Right lobe of liver (tissue), 6 donors: ENCODE measurements at regions not wholly inside any gene's neighbourhood (a gene's known extent, or its start where the extent isn't known, plus 50 kb on each side); places are given as distances from the start of the nearest gene placed in this dataset.

Experiments
- ATAC-seq, 4 donors: fragments of 200-7000 bp; cut with Tn5 transposase; one replicate each; pipeline ENCODE4 v1.9.1; 2020; ENCODE audit warnings: mild to moderate bottlenecking in 4 of 4, moderate library complexity in 4 of 4
- DNase-seq, 3 donors: peaks; one replicate each; pipeline ENCODE4 v3.0.0-alpha.2; 2020
- H3K27ac ChIP-seq, 3 donors: fragments of 200-600 bp; one replicate each; pipeline ENCODE4 v1.8.0; 2022
- H3K27me3 ChIP-seq, 2 donors: fragments of 200-600 bp; one replicate each; pipeline ENCODE4 v1.8.0; 2022
- H3K36me3 ChIP-seq, 4 donors: fragments of 200-600 bp; sonication (generic) in 1 of 4; one replicate each; pipeline versions ENCODE4 v1.5.1 to v1.8.0; 2017 to 2022; ENCODE audit warnings: control low read depth in 1 of 4
- H3K4me1 ChIP-seq, 4 donors: fragments of 200-600 bp; sonication (generic) in 1 of 4; one replicate each; pipeline versions ENCODE4 v1.5.1 to v1.8.0; 2017 to 2022; ENCODE audit warnings: control low read depth in 1 of 4
- H3K4me3 ChIP-seq, 3 donors: fragments of 200-600 bp; one replicate each; pipeline ENCODE4 v1.8.0; 2022
- H3K9me3 ChIP-seq, 4 donors: fragments of 200-600 bp; sonication (generic) in 1 of 4; one replicate each; pipeline versions ENCODE4 v1.5.1 to v1.8.0; 2017 to 2022; ENCODE audit warnings: control low read depth in 1 of 4
- POLR2A ChIP-seq: fragments of 450-650 bp; IDR thresholded peaks from one replicate; pipeline ENCODE4 v1.6.1; 2017; ENCODE audit warnings: antibody characterized with exemption, mild to moderate bottlenecking
- WGBS: methylation state at CpG from one replicate; pipeline ENCODE4 v1.1.6; 2018; ENCODE audit warnings: low coverage, low lambda C conversion rate; ENCODE audit not compliant: insufficient coverage; ENCODE audit errors: missing lambda C conversion rate; 5-methylcytosine and 5-hydroxymethylcytosine counted together
- intact Hi-C, 2 donors: fragments of 100-400 bp; cut with DNase I; formaldehyde crosslinking; loops; one replicate each; pipeline versions ENCODE4 v1.11.2 to v1.14.1; 2022
- TF ChIP-seq, protein P1 (sequence below), 4 donors: fragments of 200-600 bp in 3 of 4; fragments of 450-650 bp in 1 of 4; IDR thresholded peaks; one replicate each; pipeline versions ENCODE4 v1.5.1 to v1.8.0; 2016 to 2022; ENCODE audit warnings: antibody characterized with exemption in 4 of 4, mild to moderate bottlenecking in 2 of 4
- donor health status: DM: no; HTN: yes; CAD: no.
- donor health status: DM: no; HTN: no; CAD: no.
- donor health status: DM: no; HTN: no; CAD: no.
- donor health status: DM: no; HTN: yes; CAD: no.
- donor health status: DM: no; HTN: yes; CAD: no.

DNA sequence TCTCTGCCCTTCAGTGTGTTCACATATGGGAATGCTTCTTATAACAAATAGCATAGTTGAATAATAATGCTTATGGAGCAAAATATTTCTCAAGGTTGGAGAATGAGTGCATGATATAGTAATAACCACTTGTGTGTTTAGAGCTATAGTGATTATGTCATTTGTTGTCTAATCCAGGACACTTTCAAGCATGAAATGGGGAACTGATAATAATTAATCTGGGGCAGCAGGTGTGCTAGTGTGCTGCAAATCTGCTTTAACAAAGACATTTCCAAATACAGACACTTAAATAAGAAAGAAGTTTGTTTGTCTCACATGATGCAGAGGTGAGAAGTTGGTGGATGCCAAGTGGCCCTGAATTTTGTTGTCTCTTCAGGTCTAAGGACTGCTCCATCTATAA is 579.3 kb upstream of the GRM7 start:
- intact Hi-C loops, result no loop called here
- DNase-seq (no peak), ATAC-seq (no peak)

DNA sequence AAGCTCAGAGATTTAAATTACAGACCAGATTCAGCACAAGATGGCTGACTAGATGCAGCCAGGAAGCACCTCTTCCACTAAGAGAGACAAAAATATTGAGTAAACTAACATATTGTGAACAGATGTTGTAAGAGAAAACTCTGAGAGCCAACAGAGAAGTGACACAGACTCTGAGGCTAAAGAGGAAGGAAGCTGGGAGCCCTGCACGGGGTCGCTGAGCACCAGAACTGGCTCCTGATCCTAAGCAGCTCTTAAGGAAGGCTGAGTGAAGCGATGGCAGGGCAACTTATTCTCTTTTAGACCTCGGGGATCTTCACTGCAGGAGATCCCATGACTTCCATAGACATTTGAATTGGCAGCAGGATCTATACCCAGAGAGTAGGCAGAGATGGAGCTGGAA is 578.0 kb upstream of the GRM7 start:
- no peak for DNase-seq
- no peak overlapping the region for H3K27ac ChIP-seq
- intact Hi-C loops, result no loop called here
- H3K36me3 ChIP-seq, result no peaks in the 10 kb centered on the region
- no peaks in the 10 kb centered on the region for H3K4me1 ChIP-seq
- H3K27me3 ChIP-seq, result no peaks in the 10 kb centered on the region
- H3K9me3 ChIP-seq, result no peaks in the 10 kb centered on the region
- 15% methylated on average over 4 of the region's 4 CpGs for WGBS
- peak; percentile 24 to 40 (median 30) for ATAC-seq
- TF ChIP-seq, protein P1, sequence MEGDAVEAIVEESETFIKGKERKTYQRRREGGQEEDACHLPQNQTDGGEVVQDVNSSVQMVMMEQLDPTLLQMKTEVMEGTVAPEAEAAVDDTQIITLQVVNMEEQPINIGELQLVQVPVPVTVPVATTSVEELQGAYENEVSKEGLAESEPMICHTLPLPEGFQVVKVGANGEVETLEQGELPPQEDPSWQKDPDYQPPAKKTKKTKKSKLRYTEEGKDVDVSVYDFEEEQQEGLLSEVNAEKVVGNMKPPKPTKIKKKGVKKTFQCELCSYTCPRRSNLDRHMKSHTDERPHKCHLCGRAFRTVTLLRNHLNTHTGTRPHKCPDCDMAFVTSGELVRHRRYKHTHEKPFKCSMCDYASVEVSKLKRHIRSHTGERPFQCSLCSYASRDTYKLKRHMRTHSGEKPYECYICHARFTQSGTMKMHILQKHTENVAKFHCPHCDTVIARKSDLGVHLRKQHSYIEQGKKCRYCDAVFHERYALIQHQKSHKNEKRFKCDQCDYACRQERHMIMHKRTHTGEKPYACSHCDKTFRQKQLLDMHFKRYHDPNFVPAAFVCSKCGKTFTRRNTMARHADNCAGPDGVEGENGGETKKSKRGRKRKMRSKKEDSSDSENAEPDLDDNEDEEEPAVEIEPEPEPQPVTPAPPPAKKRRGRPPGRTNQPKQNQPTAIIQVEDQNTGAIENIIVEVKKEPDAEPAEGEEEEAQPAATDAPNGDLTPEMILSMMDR (IDR thresholded peaks at IDR 0.05), result no peak
- no peak for TF ChIP-seq POLR2A
- H3K4me3 ChIP-seq, result no peak overlapping the region

More for the DNA sequence above, 579.3 kb upstream of the GRM7 start:
- no peaks in the 10 kb centered on the region for H3K27me3 ChIP-seq
- no peaks in the 10 kb centered on the region for H3K36me3 ChIP-seq
- no peak overlapping the region for H3K4me3 ChIP-seq
- H3K27ac ChIP-seq, result no peak overlapping the region
- no peaks in the 10 kb centered on the region for H3K9me3 ChIP-seq
- no peaks in the 10 kb centered on the region for H3K4me1 ChIP-seq
- TF ChIP-seq, protein P1 (IDR thresholded peaks at IDR 0.05), result no peak
- no peak for TF ChIP-seq POLR2A

DNA sequence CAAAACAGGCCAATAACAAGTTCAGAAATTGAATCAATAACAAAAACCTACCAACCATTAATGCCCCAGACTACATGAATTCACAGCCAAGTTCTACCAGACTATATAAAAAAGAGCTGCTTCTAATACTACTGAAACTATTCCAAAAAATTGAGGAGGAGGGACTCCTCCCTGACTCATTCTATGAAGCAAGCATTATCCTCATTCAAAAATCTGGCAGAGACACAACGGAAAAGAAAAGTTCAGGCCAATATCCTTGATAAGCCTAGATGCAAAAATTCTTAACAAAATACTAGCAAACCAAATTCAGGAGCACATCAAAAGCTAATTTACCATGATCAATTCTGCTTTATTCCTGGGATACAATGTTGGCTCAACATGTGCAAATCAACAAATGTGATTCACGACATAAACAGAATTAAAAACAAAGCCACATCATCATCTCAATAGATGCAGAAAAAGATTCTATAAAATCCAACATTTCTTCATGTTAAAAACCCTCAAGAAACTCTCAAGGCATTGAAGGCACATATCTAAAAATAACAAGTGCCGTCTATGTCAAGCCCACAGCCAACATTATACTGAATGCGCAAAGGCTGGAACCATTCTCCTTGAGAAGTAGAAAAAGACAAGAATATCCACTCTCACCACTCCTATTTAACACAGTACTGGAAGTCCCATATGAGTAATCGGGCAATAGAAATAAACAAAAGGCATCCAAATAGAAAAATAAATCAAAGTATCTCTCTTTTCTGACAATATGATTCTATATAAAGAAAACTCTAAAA is 573.6 kb upstream of the GRM7 start:
- H3K4me1 ChIP-seq, result no peaks in the 10 kb centered on the region
- intact Hi-C loops, result no loop called here
- H3K27ac ChIP-seq, result no peak overlapping the region
- no peak overlapping the region for H3K4me3 ChIP-seq
- no peaks in the 10 kb centered on the region for H3K9me3 ChIP-seq
- DNase-seq (no peak), ATAC-seq (no peak)
- no peaks in the 10 kb centered on the region for H3K27me3 ChIP-seq
- WGBS, result 61% methylated on average over 5 of the region's 5 CpGs
- TF ChIP-seq, protein P1 (IDR thresholded peaks at IDR 0.05), result no peak
- no peak for TF ChIP-seq POLR2A
- no peaks in the 10 kb centered on the region for H3K36me3 ChIP-seq

DNA sequence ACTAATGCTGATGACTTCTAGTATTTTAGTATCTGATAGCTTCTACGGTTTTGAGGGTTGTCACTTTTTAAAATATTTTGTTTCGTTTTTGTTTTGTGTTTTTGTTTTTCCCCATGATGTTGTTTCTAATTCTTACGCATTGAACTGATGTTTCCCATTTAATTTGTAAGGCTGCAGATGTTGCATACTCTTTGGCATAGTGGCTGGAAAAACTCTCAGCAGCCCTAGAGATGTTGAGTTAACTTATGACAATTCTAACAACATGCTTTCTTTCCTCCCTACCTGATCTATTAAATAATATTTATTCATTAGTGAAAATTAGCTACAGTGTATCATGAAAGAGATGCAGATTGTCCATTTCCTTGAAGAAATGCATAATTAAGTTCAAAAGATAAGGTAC is 559.3 kb upstream of the GRM7 start:
- Histone ChIP-seq H3K36me3 (no peaks in the 10 kb centered on the region), H3K4me3 (no peak overlapping the region), H3K27ac (no peak overlapping the region), H3K4me1 (no peaks in the 10 kb centered on the region), H3K27me3 (no peaks in the 10 kb centered on the region), H3K9me3 (no peaks in the 10 kb centered on the region)
- ATAC-seq (no peak), DNase-seq (no peak)
- WGBS, result 46% methylated on average over 3 of the region's 3 CpGs
- intact Hi-C loops, result no loop called here
- no peak for TF ChIP-seq POLR2A
- TF ChIP-seq, protein P1 (IDR thresholded peaks at IDR 0.05), result no peak
